ENCODE measurements at regions not wholly inside any gene's neighbourhood (a gene's known extent, or its start where the extent isn't known, plus 50 kb on each side); places are given as distances from the start of the nearest gene placed in this dataset.

DNA sequence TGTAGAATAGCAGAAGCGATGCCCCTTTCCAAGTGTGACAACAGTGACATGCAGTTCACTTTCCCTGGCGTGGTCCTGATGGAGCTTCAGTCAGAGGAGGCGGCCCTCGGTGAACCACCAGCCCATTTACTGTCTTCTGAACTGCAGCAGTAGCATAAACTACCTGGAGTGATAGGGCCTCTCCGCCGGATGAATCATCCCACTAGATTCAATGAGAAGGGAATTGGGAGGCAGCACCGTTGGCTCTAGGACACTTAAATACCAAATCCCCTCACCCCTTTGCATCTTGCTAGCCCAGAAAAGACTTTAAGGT is 112.8 kb upstream of the GPR12 start:
- TF ChIP-seq, protein P1, sequence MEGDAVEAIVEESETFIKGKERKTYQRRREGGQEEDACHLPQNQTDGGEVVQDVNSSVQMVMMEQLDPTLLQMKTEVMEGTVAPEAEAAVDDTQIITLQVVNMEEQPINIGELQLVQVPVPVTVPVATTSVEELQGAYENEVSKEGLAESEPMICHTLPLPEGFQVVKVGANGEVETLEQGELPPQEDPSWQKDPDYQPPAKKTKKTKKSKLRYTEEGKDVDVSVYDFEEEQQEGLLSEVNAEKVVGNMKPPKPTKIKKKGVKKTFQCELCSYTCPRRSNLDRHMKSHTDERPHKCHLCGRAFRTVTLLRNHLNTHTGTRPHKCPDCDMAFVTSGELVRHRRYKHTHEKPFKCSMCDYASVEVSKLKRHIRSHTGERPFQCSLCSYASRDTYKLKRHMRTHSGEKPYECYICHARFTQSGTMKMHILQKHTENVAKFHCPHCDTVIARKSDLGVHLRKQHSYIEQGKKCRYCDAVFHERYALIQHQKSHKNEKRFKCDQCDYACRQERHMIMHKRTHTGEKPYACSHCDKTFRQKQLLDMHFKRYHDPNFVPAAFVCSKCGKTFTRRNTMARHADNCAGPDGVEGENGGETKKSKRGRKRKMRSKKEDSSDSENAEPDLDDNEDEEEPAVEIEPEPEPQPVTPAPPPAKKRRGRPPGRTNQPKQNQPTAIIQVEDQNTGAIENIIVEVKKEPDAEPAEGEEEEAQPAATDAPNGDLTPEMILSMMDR (IDR thresholded peaks at IDR 0.05; ENCODE audit: insufficient read depth, low read length): no peak
- TF ChIP-seq POLR2AphosphoS5 (IDR thresholded peaks at IDR 0.05; ENCODE audit: low read depth) (no peak), GABPA (IDR thresholded peaks at IDR 0.05; ENCODE audit: low read depth) (no peak)
- TF ChIP-seq, protein P2, sequence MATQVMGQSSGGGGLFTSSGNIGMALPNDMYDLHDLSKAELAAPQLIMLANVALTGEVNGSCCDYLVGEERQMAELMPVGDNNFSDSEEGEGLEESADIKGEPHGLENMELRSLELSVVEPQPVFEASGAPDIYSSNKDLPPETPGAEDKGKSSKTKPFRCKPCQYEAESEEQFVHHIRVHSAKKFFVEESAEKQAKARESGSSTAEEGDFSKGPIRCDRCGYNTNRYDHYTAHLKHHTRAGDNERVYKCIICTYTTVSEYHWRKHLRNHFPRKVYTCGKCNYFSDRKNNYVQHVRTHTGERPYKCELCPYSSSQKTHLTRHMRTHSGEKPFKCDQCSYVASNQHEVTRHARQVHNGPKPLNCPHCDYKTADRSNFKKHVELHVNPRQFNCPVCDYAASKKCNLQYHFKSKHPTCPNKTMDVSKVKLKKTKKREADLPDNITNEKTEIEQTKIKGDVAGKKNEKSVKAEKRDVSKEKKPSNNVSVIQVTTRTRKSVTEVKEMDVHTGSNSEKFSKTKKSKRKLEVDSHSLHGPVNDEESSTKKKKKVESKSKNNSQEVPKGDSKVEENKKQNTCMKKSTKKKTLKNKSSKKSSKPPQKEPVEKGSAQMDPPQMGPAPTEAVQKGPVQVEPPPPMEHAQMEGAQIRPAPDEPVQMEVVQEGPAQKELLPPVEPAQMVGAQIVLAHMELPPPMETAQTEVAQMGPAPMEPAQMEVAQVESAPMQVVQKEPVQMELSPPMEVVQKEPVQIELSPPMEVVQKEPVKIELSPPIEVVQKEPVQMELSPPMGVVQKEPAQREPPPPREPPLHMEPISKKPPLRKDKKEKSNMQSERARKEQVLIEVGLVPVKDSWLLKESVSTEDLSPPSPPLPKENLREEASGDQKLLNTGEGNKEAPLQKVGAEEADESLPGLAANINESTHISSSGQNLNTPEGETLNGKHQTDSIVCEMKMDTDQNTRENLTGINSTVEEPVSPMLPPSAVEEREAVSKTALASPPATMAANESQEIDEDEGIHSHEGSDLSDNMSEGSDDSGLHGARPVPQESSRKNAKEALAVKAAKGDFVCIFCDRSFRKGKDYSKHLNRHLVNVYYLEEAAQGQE (IDR thresholded peaks at IDR 0.05; ENCODE audit: insufficient replicate concordance, low read depth): no peak
